HL-60 (cell line): ENCODE measurements at regions not wholly inside any gene's neighbourhood (a gene's known extent, or its start where the extent isn't known, plus 50 kb on each side); places are given as distances from the start of the nearest gene placed in this dataset.

Experiments
- DNase-seq, 2 experiments: peaks; one replicate each; pipeline ENCODE4 v3.0.0-alpha.2; 2010 to 2020; ENCODE audit warnings: low read depth in 1 of 2, low spot score in 1 of 2
- H3K27ac ChIP-seq: fragments of 250-450 bp; sonication (Bioruptor Pico); replicated peaks from 2 replicates; pipeline ENCODE4 v1.5.1; 2020; ENCODE audit warnings: mild to moderate bottlenecking, moderate library complexity
- H3K27me3 ChIP-seq: fragments of 250-450 bp; sonication (Bioruptor Pico); 2 replicates; pipeline ENCODE4 v1.5.1; 2021; ENCODE audit warnings: mild to moderate bottlenecking, moderate library complexity; ENCODE audit not compliant: insufficient read depth, poor library complexity, severe bottlenecking
- H3K4me3 ChIP-seq: replicated peaks from 2 replicates; pipeline ENCODE4 v1.5.1; 2011; ENCODE audit warnings: mild to moderate bottlenecking, control low read depth, low read length; ENCODE audit not compliant: insufficient read depth
- GABPA ChIP-seq: IDR thresholded peaks from 2 replicates; pipeline ENCODE4 v1.6.1; 2012; ENCODE audit warnings: low read depth
- POLR2AphosphoS5 ChIP-seq: IDR thresholded peaks from 2 replicates; pipeline ENCODE4 v1.6.1; 2012; ENCODE audit warnings: low read depth
- SPI1 ChIP-seq: IDR thresholded peaks from 2 replicates; pipeline ENCODE4 v1.6.1; 2012; ENCODE audit warnings: low read depth, mild to moderate bottlenecking, borderline replicate concordance
- TF ChIP-seq, protein P1 (sequence below): IDR thresholded peaks from 2 replicates; pipeline ENCODE4 v1.6.1; 2012; ENCODE audit warnings: low read depth; ENCODE audit not compliant: insufficient replicate concordance
- TF ChIP-seq, protein P2 (sequence below): IDR thresholded peaks from one replicate; pipeline ENCODE4 v1.5.1; 2011; ENCODE audit warnings: low read length, control low read depth, inconsistent platforms; ENCODE audit not compliant: insufficient read depth

DNA sequence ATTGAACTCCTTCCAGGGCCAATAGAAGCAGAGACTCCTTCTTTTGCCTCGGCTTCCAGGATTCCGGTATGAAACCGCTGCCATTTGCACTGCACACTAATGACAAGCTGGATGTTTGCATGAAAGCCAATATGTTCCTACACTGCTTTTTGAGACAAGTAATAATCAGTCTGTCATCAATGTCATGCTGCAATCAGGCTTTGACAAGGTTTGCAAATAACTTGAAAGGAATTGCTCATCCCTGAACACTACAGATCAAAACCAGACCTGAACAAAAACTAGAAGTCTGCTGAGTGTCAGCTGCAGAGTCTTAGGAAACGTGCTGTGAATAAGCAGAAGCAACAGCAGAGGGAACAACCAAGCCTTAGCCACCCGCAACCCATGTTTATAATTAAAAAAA, 720.7 kb upstream of the CXADR start:
- TF ChIP-seq SPI1 (no peak), GABPA (no peak), POLR2AphosphoS5 (no peak)
- TF ChIP-seq, protein P1, sequence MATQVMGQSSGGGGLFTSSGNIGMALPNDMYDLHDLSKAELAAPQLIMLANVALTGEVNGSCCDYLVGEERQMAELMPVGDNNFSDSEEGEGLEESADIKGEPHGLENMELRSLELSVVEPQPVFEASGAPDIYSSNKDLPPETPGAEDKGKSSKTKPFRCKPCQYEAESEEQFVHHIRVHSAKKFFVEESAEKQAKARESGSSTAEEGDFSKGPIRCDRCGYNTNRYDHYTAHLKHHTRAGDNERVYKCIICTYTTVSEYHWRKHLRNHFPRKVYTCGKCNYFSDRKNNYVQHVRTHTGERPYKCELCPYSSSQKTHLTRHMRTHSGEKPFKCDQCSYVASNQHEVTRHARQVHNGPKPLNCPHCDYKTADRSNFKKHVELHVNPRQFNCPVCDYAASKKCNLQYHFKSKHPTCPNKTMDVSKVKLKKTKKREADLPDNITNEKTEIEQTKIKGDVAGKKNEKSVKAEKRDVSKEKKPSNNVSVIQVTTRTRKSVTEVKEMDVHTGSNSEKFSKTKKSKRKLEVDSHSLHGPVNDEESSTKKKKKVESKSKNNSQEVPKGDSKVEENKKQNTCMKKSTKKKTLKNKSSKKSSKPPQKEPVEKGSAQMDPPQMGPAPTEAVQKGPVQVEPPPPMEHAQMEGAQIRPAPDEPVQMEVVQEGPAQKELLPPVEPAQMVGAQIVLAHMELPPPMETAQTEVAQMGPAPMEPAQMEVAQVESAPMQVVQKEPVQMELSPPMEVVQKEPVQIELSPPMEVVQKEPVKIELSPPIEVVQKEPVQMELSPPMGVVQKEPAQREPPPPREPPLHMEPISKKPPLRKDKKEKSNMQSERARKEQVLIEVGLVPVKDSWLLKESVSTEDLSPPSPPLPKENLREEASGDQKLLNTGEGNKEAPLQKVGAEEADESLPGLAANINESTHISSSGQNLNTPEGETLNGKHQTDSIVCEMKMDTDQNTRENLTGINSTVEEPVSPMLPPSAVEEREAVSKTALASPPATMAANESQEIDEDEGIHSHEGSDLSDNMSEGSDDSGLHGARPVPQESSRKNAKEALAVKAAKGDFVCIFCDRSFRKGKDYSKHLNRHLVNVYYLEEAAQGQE: no peak
- TF ChIP-seq, protein P2, sequence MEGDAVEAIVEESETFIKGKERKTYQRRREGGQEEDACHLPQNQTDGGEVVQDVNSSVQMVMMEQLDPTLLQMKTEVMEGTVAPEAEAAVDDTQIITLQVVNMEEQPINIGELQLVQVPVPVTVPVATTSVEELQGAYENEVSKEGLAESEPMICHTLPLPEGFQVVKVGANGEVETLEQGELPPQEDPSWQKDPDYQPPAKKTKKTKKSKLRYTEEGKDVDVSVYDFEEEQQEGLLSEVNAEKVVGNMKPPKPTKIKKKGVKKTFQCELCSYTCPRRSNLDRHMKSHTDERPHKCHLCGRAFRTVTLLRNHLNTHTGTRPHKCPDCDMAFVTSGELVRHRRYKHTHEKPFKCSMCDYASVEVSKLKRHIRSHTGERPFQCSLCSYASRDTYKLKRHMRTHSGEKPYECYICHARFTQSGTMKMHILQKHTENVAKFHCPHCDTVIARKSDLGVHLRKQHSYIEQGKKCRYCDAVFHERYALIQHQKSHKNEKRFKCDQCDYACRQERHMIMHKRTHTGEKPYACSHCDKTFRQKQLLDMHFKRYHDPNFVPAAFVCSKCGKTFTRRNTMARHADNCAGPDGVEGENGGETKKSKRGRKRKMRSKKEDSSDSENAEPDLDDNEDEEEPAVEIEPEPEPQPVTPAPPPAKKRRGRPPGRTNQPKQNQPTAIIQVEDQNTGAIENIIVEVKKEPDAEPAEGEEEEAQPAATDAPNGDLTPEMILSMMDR: no peak
- DNase-seq: no peak
- no peak overlapping the region for H3K27ac ChIP-seq
- H3K27me3 ChIP-seq: no peaks in the 10 kb centered on the region
- H3K4me3 ChIP-seq: no peak overlapping the region

DNA sequence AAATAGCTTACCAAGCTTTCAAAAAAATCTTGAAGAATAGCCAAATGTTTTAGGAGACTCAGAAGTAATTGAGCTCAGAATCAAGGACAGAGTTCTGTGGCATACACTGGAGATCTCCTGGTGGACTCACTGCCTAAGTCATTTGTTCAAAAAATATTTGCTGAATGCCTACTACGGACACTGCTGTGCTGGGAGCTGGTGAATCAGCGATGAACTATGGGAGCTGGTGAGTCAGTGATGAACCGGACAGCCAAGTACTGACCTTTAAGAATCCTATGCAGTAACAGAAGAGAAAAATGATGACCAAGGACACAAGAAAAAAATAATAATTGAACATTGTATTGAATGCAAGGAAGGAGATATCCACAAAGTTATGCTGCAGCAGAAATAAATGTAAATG, 717.9 kb upstream of the CXADR start:
- H3K27ac ChIP-seq: no peak overlapping the region
- H3K27me3 ChIP-seq: no peaks in the 10 kb centered on the region
- no peak for DNase-seq
- TF ChIP-seq GABPA: no peak
- no peak for TF ChIP-seq POLR2AphosphoS5
- TF ChIP-seq, protein P1: no peak
- no peak for TF ChIP-seq SPI1
- TF ChIP-seq, protein P2: no peak
- H3K4me3 ChIP-seq: no peak overlapping the region

- no peak for TF ChIP-seq POLR2AphosphoS5
- no peak for TF ChIP-seq SPI1
- Histone ChIP-seq H3K27ac (no peak overlapping the region), H3K27me3 (no peaks in the 10 kb centered on the region), H3K4me3 (no peak overlapping the region)
- no peak for DNase-seq
These were observed 716.1 kb upstream of the CXADR start for GRCh38 chr21:16796776-16797175.

GRCh38 chr21:16797540-16797939, 715.3 kb upstream of the CXADR start:
- TF ChIP-seq, protein P2: no peak
- no peak for TF ChIP-seq GABPA
- TF ChIP-seq POLR2AphosphoS5: no peak
- TF ChIP-seq SPI1: no peak
- TF ChIP-seq, protein P1: no peak
- DNase-seq: no peak

More at GRCh38 chr21:16797540-16797939, 715.3 kb upstream of the CXADR start:
- Histone ChIP-seq H3K27ac (no peak overlapping the region), H3K27me3 (no peaks in the 10 kb centered on the region), H3K4me3 (no peak overlapping the region)
